H9 (cell line): ENCODE measurements at regions not wholly inside any gene's neighbourhood (a gene's known extent, or its start where the extent isn't known, plus 50 kb on each side); places are given as distances from the start of the nearest gene placed in this dataset.
A peak's percentile ranks its signal among the peaks of the same experiment; 100 is the strongest.

Source experiments
- DNase-seq: peaks from one replicate; pipeline ENCODE4 v3.0.0-alpha.2; 2017
- H2AFZ ChIP-seq: one replicate; pipeline ENCODE4 v1.6.1; 2013; ENCODE audit warnings: mild to moderate bottlenecking, low read length, control low read depth, moderate library complexity
- H2AK5ac ChIP-seq: 2 replicates; pipeline ENCODE4 v1.6.1; 2013; ENCODE audit warnings: low read length, control low read depth, mixed read lengths; ENCODE audit not compliant: insufficient read length
- H2BK120ac ChIP-seq: one replicate; pipeline ENCODE4 v1.6.1; 2013; ENCODE audit warnings: low read depth, mild to moderate bottlenecking, low read length, control low read depth, inconsistent platforms; ENCODE audit not compliant: poor library complexity, severe bottlenecking
- H2BK12ac ChIP-seq: 2 replicates; pipeline ENCODE4 v1.6.1; 2013; ENCODE audit warnings: low read length, control low read depth, mixed read lengths, low read depth; ENCODE audit not compliant: insufficient read length
- H2BK15ac ChIP-seq: 2 replicates; pipeline ENCODE4 v1.6.1; 2013; ENCODE audit warnings: low read depth, low read length, control low read depth
- H2BK20ac ChIP-seq: one replicate; pipeline ENCODE4 v1.6.1; 2013; ENCODE audit warnings: low read depth, mild to moderate bottlenecking, low read length, control low read depth, inconsistent platforms; ENCODE audit not compliant: poor library complexity, severe bottlenecking
- H2BK5ac ChIP-seq: 2 replicates; pipeline ENCODE4 v1.6.1; 2013; ENCODE audit warnings: low read length, control low read depth, mixed read lengths; ENCODE audit not compliant: insufficient read length
- H3K14ac ChIP-seq: 2 replicates; pipeline ENCODE4 v1.6.1; 2013; ENCODE audit warnings: low read length, control low read depth; ENCODE audit not compliant: insufficient read depth
- H3K18ac ChIP-seq: 2 replicates; pipeline ENCODE4 v1.6.1; 2013; ENCODE audit warnings: low read depth, mild to moderate bottlenecking, mixed read lengths, low read length, control low read depth; ENCODE audit not compliant: insufficient read length
- H3K23ac ChIP-seq: 2 replicates; pipeline ENCODE4 v1.6.1; 2013; ENCODE audit warnings: low read length, control low read depth, mixed read lengths, low read depth; ENCODE audit not compliant: insufficient read length
- H3K23me2 ChIP-seq: 2 replicates; pipeline ENCODE4 v1.6.1; 2013; ENCODE audit warnings: low read depth, mild to moderate bottlenecking, mixed read lengths, low read length, control low read depth; ENCODE audit not compliant: insufficient read length, poor library complexity, severe bottlenecking
- H3K27ac ChIP-seq: 2 replicates; pipeline ENCODE4 v1.5.1; 2013; ENCODE audit warnings: low read length, control low read depth, mixed read lengths, low read depth; ENCODE audit not compliant: insufficient read length
- H3K27me3 ChIP-seq: 2 replicates; pipeline ENCODE4 v1.6.1; 2013; ENCODE audit warnings: low read length, control low read depth, inconsistent platforms; ENCODE audit not compliant: insufficient read depth
- H3K4ac ChIP-seq: 2 replicates; pipeline ENCODE4 v1.6.1; 2013; ENCODE audit warnings: low read depth, mild to moderate bottlenecking, control low read depth, inconsistent platforms, low read length, moderate library complexity
- H3K4me1 ChIP-seq: 2 replicates; pipeline ENCODE4 v1.6.1; 2013; ENCODE audit warnings: low read length, control low read depth, inconsistent platforms; ENCODE audit not compliant: insufficient read depth
- H3K4me2 ChIP-seq: 2 replicates; pipeline ENCODE4 v1.6.1; 2013; ENCODE audit warnings: low read length, control low read depth, mixed read lengths; ENCODE audit not compliant: insufficient read length, insufficient read depth
- H3K56ac ChIP-seq: 2 replicates; pipeline ENCODE4 v1.6.1; 2013; ENCODE audit warnings: low read depth, mild to moderate bottlenecking, mixed read lengths, low read length, control low read depth; ENCODE audit not compliant: insufficient read length
- H3K79me1 ChIP-seq: 2 replicates; pipeline ENCODE4 v1.6.1; 2013; ENCODE audit warnings: low read depth, mild to moderate bottlenecking, moderate library complexity, low read length, control low read depth, inconsistent platforms; ENCODE audit not compliant: insufficient read depth, poor library complexity, severe bottlenecking
- H3K79me2 ChIP-seq: 2 replicates; pipeline ENCODE4 v1.6.1; 2013; ENCODE audit warnings: low read length, control low read depth, inconsistent platforms; ENCODE audit not compliant: insufficient read depth
- H3K9ac ChIP-seq: 2 replicates; pipeline ENCODE4 v1.6.1; 2013; ENCODE audit warnings: low read length, control low read depth, mixed read lengths; ENCODE audit not compliant: insufficient read length; ENCODE audit errors: extremely low read depth
- H3K9me3 ChIP-seq: one replicate; pipeline ENCODE4 v1.6.1; 2013; ENCODE audit warnings: low read depth, low read length, inconsistent platforms; ENCODE audit not compliant: control insufficient read depth
- H3T11ph ChIP-seq: one replicate; pipeline ENCODE4 v1.6.1; 2013; ENCODE audit warnings: mild to moderate bottlenecking, low read length, control low read depth, inconsistent platforms
- H4K20me1 ChIP-seq: one replicate; pipeline ENCODE4 v1.6.1; 2013; ENCODE audit not compliant: control insufficient read depth, insufficient read length, insufficient read depth
- H4K5ac ChIP-seq: 2 replicates; pipeline ENCODE4 v1.6.1; 2013; ENCODE audit warnings: low read depth, mild to moderate bottlenecking, mixed read lengths, low read length, control low read depth; ENCODE audit not compliant: insufficient read length
- H4K8ac ChIP-seq: replicated peaks from 2 replicates; pipeline ENCODE4 v1.6.1; 2013; ENCODE audit warnings: low read length, control low read depth, mixed read lengths, low read depth; ENCODE audit not compliant: insufficient read length
- H4K91ac ChIP-seq: 2 replicates; pipeline ENCODE4 v1.6.1; 2013; ENCODE audit warnings: low read depth, mild to moderate bottlenecking, moderate library complexity, mixed read lengths, low read length, control low read depth; ENCODE audit not compliant: insufficient read length
- H3K27ac Mint-ChIP-seq, 3 experiments: 2 replicates in 2 of 3; 3 replicates in 1 of 3; pipeline ENCODE4 v1.8.0; 2020 to 2021; ENCODE audit warnings: mixed read lengths in 3 of 3, mild to moderate bottlenecking in 1 of 3, moderate library complexity in 1 of 3
- H3K27me3 Mint-ChIP-seq: 2 replicates; pipeline ENCODE4 v1.8.0; 2021; ENCODE audit warnings: low read depth, mild to moderate bottlenecking, moderate library complexity, mixed read lengths
- H3K36me3 Mint-ChIP-seq, 3 experiments: 2 replicates in 2 of 3; 3 replicates in 1 of 3; pipeline ENCODE4 v1.8.0; 2020 to 2021; ENCODE audit warnings: low read depth in 3 of 3, mixed read lengths in 3 of 3; ENCODE audit not compliant: insufficient read depth in 1 of 3
- H3K4me1 Mint-ChIP-seq, 2 experiments: 2 replicates each; pipeline ENCODE4 v1.8.0; 2020; ENCODE audit warnings: mixed read lengths in 2 of 2
- H3K4me3 Mint-ChIP-seq, 2 experiments: 2 replicates in 1 of 2; 3 replicates in 1 of 2; pipeline ENCODE4 v1.8.0; 2020 to 2021; ENCODE audit warnings: mild to moderate bottlenecking in 2 of 2, mixed read lengths in 2 of 2, moderate library complexity in 1 of 2
- H3K9me3 Mint-ChIP-seq, 2 experiments: 2 replicates in 1 of 2; 3 replicates in 1 of 2; pipeline ENCODE4 v1.8.0; 2020; ENCODE audit warnings: mild to moderate bottlenecking in 2 of 2, mixed read lengths in 2 of 2, moderate library complexity in 1 of 2
- CTCF ChIP-seq: fragments of 200-600 bp; sonication (generic); conservative IDR thresholded peaks from 3 replicates; pipeline ENCODE4 v1.8.0; 2021; ENCODE audit warnings: antibody characterized with exemption, mild to moderate bottlenecking
- WGBS: extraction: QIAGEN DNeasy Blood & Tissue Kit; methylation state at CpG from one replicate; pipeline ENCODE4 v1.1.7; 2013; ENCODE audit warnings: missing lambda C conversion rate, low lambda C conversion rate, mixed read lengths; ENCODE audit not compliant: insufficient read length; ENCODE audit errors: extremely low coverage; 5-methylcytosine and 5-hydroxymethylcytosine counted together

DNA sequence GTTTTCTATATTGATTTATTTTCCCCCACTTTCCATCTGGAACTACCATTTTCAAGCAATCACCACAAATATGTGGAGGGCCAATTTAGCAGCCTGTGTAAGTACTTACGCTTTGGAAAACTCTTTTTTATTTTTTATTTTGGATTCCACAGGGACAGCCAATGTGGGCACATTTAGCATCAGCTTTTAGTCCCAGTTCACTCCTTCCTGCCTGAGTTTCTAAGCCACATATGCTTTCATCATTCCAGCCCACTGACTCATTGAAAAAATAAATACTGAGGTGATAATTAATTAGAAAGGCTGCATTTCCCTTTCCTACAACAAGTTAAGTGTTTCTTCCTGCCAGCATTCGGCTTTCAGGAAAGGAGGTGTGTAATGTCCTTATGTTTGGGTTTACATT, 76.8 kb downstream of the TMEM167A start:
- H3K79me2 ChIP-seq: no peaks in the 10 kb centered on the region
- Mint-ChIP-seq H3K4me1 (peaks cover 42% of the 10 kb centered on the region in 2 experiments), H3K9me3 (no peaks in the 10 kb centered on the region), H3K27me3 (no peaks in the 10 kb centered on the region), H3K4me3 (no peak overlapping the region), H3K36me3 (no peaks in the 10 kb centered on the region), H3K27ac (peak overlapping the region in 2 of 3 experiments; percentile 54 to 60; a peak in 2 of 7 replicates)
- H3K27me3 ChIP-seq: no peaks in the 10 kb centered on the region
- no peak overlapping the region for H2AK5ac ChIP-seq
- no peaks in the 10 kb centered on the region for H3K79me1 ChIP-seq
- H3K4ac ChIP-seq: no peak overlapping the region
- no peak overlapping the region for H3K56ac ChIP-seq
- no peak overlapping the region for H3T11ph ChIP-seq
- H2BK12ac ChIP-seq: no peak overlapping the region
- H2BK120ac ChIP-seq: no peak overlapping the region
- H3K23me2 ChIP-seq: no peaks in the 10 kb centered on the region
- no CpG with 5 or more reads among the region's 2 CpGs for WGBS
- no peak overlapping the region for H3K27ac ChIP-seq
- no peak overlapping the region for H3K4me2 ChIP-seq
- H3K18ac ChIP-seq: no peak overlapping the region
- no peak for TF ChIP-seq CTCF
- peaks cover 12% of the 10 kb centered on the region for H3K4me1 ChIP-seq
- no peak overlapping the region for H3K23ac ChIP-seq
- no peaks in the 10 kb centered on the region for H3K9me3 ChIP-seq
- no peak overlapping the region for H3K14ac ChIP-seq
- H2BK15ac ChIP-seq: no peak overlapping the region
- H2BK5ac ChIP-seq: no peak overlapping the region
- no peak overlapping the region for H4K5ac ChIP-seq
- H4K91ac ChIP-seq: no peak overlapping the region
- no peak overlapping the region for H2BK20ac ChIP-seq
- H4K8ac ChIP-seq: no peak overlapping the region
- no peaks in the 10 kb centered on the region for H4K20me1 ChIP-seq
- DNase-seq: no peak
- H3K9ac ChIP-seq: no peak overlapping the region
- H2AFZ ChIP-seq: no peak overlapping the region
